H9 (cell line): ENCODE measurements at regions not wholly inside any gene's neighbourhood (a gene's known extent, or its start where the extent isn't known, plus 50 kb on each side); places are given as distances from the start of the nearest gene placed in this dataset.

Experiments
- DNase-seq: peaks from one replicate; pipeline ENCODE4 v3.0.0-alpha.2; 2017
- H2AFZ ChIP-seq: one replicate; pipeline ENCODE4 v1.6.1; 2013; ENCODE audit warnings: mild to moderate bottlenecking, low read length, control low read depth, moderate library complexity
- H2AK5ac ChIP-seq: 2 replicates; pipeline ENCODE4 v1.6.1; 2013; ENCODE audit warnings: low read length, control low read depth, mixed read lengths; ENCODE audit not compliant: insufficient read length
- H2BK120ac ChIP-seq: one replicate; pipeline ENCODE4 v1.6.1; 2013; ENCODE audit warnings: low read depth, mild to moderate bottlenecking, low read length, control low read depth, inconsistent platforms; ENCODE audit not compliant: poor library complexity, severe bottlenecking
- H2BK12ac ChIP-seq: 2 replicates; pipeline ENCODE4 v1.6.1; 2013; ENCODE audit warnings: low read length, control low read depth, mixed read lengths, low read depth; ENCODE audit not compliant: insufficient read length
- H2BK15ac ChIP-seq: 2 replicates; pipeline ENCODE4 v1.6.1; 2013; ENCODE audit warnings: low read depth, low read length, control low read depth
- H2BK20ac ChIP-seq: one replicate; pipeline ENCODE4 v1.6.1; 2013; ENCODE audit warnings: low read depth, mild to moderate bottlenecking, low read length, control low read depth, inconsistent platforms; ENCODE audit not compliant: poor library complexity, severe bottlenecking
- H2BK5ac ChIP-seq: 2 replicates; pipeline ENCODE4 v1.6.1; 2013; ENCODE audit warnings: low read length, control low read depth, mixed read lengths; ENCODE audit not compliant: insufficient read length
- H3K14ac ChIP-seq: 2 replicates; pipeline ENCODE4 v1.6.1; 2013; ENCODE audit warnings: low read length, control low read depth; ENCODE audit not compliant: insufficient read depth
- H3K18ac ChIP-seq: 2 replicates; pipeline ENCODE4 v1.6.1; 2013; ENCODE audit warnings: low read depth, mild to moderate bottlenecking, mixed read lengths, low read length, control low read depth; ENCODE audit not compliant: insufficient read length
- H3K23ac ChIP-seq: 2 replicates; pipeline ENCODE4 v1.6.1; 2013; ENCODE audit warnings: low read length, control low read depth, mixed read lengths, low read depth; ENCODE audit not compliant: insufficient read length
- H3K23me2 ChIP-seq: 2 replicates; pipeline ENCODE4 v1.6.1; 2013; ENCODE audit warnings: low read depth, mild to moderate bottlenecking, mixed read lengths, low read length, control low read depth; ENCODE audit not compliant: insufficient read length, poor library complexity, severe bottlenecking
- H3K27ac ChIP-seq: 2 replicates; pipeline ENCODE4 v1.5.1; 2013; ENCODE audit warnings: low read length, control low read depth, mixed read lengths, low read depth; ENCODE audit not compliant: insufficient read length
- H3K27me3 ChIP-seq: 2 replicates; pipeline ENCODE4 v1.6.1; 2013; ENCODE audit warnings: low read length, control low read depth, inconsistent platforms; ENCODE audit not compliant: insufficient read depth
- H3K4ac ChIP-seq: 2 replicates; pipeline ENCODE4 v1.6.1; 2013; ENCODE audit warnings: low read depth, mild to moderate bottlenecking, control low read depth, inconsistent platforms, low read length, moderate library complexity
- H3K4me1 ChIP-seq: 2 replicates; pipeline ENCODE4 v1.6.1; 2013; ENCODE audit warnings: low read length, control low read depth, inconsistent platforms; ENCODE audit not compliant: insufficient read depth
- H3K4me2 ChIP-seq: 2 replicates; pipeline ENCODE4 v1.6.1; 2013; ENCODE audit warnings: low read length, control low read depth, mixed read lengths; ENCODE audit not compliant: insufficient read length, insufficient read depth
- H3K56ac ChIP-seq: 2 replicates; pipeline ENCODE4 v1.6.1; 2013; ENCODE audit warnings: low read depth, mild to moderate bottlenecking, mixed read lengths, low read length, control low read depth; ENCODE audit not compliant: insufficient read length
- H3K79me1 ChIP-seq: 2 replicates; pipeline ENCODE4 v1.6.1; 2013; ENCODE audit warnings: low read depth, mild to moderate bottlenecking, moderate library complexity, low read length, control low read depth, inconsistent platforms; ENCODE audit not compliant: insufficient read depth, poor library complexity, severe bottlenecking
- H3K79me2 ChIP-seq: 2 replicates; pipeline ENCODE4 v1.6.1; 2013; ENCODE audit warnings: low read length, control low read depth, inconsistent platforms; ENCODE audit not compliant: insufficient read depth
- H3K9ac ChIP-seq: 2 replicates; pipeline ENCODE4 v1.6.1; 2013; ENCODE audit warnings: low read length, control low read depth, mixed read lengths; ENCODE audit not compliant: insufficient read length; ENCODE audit errors: extremely low read depth
- H3K9me3 ChIP-seq: one replicate; pipeline ENCODE4 v1.6.1; 2013; ENCODE audit warnings: low read depth, low read length, inconsistent platforms; ENCODE audit not compliant: control insufficient read depth
- H3T11ph ChIP-seq: one replicate; pipeline ENCODE4 v1.6.1; 2013; ENCODE audit warnings: mild to moderate bottlenecking, low read length, control low read depth, inconsistent platforms
- H4K20me1 ChIP-seq: one replicate; pipeline ENCODE4 v1.6.1; 2013; ENCODE audit not compliant: control insufficient read depth, insufficient read length, insufficient read depth
- H4K5ac ChIP-seq: 2 replicates; pipeline ENCODE4 v1.6.1; 2013; ENCODE audit warnings: low read depth, mild to moderate bottlenecking, mixed read lengths, low read length, control low read depth; ENCODE audit not compliant: insufficient read length
- H4K8ac ChIP-seq: replicated peaks from 2 replicates; pipeline ENCODE4 v1.6.1; 2013; ENCODE audit warnings: low read length, control low read depth, mixed read lengths, low read depth; ENCODE audit not compliant: insufficient read length
- H4K91ac ChIP-seq: 2 replicates; pipeline ENCODE4 v1.6.1; 2013; ENCODE audit warnings: low read depth, mild to moderate bottlenecking, moderate library complexity, mixed read lengths, low read length, control low read depth; ENCODE audit not compliant: insufficient read length
- H3K27ac Mint-ChIP-seq, 3 experiments: 2 replicates in 2 of 3; 3 replicates in 1 of 3; pipeline ENCODE4 v1.8.0; 2020 to 2021; ENCODE audit warnings: mixed read lengths in 3 of 3, mild to moderate bottlenecking in 1 of 3, moderate library complexity in 1 of 3
- H3K27me3 Mint-ChIP-seq: 2 replicates; pipeline ENCODE4 v1.8.0; 2021; ENCODE audit warnings: low read depth, mild to moderate bottlenecking, moderate library complexity, mixed read lengths
- H3K36me3 Mint-ChIP-seq, 3 experiments: 2 replicates in 2 of 3; 3 replicates in 1 of 3; pipeline ENCODE4 v1.8.0; 2020 to 2021; ENCODE audit warnings: low read depth in 3 of 3, mixed read lengths in 3 of 3; ENCODE audit not compliant: insufficient read depth in 1 of 3
- H3K4me1 Mint-ChIP-seq, 2 experiments: 2 replicates each; pipeline ENCODE4 v1.8.0; 2020; ENCODE audit warnings: mixed read lengths in 2 of 2
- H3K4me3 Mint-ChIP-seq, 2 experiments: 2 replicates in 1 of 2; 3 replicates in 1 of 2; pipeline ENCODE4 v1.8.0; 2020 to 2021; ENCODE audit warnings: mild to moderate bottlenecking in 2 of 2, mixed read lengths in 2 of 2, moderate library complexity in 1 of 2
- H3K9me3 Mint-ChIP-seq, 2 experiments: 2 replicates in 1 of 2; 3 replicates in 1 of 2; pipeline ENCODE4 v1.8.0; 2020; ENCODE audit warnings: mild to moderate bottlenecking in 2 of 2, mixed read lengths in 2 of 2, moderate library complexity in 1 of 2
- CTCF ChIP-seq: fragments of 200-600 bp; sonication (generic); conservative IDR thresholded peaks from 3 replicates; pipeline ENCODE4 v1.8.0; 2021; ENCODE audit warnings: antibody characterized with exemption, mild to moderate bottlenecking
- WGBS: extraction: QIAGEN DNeasy Blood & Tissue Kit; methylation state at CpG from one replicate; pipeline ENCODE4 v1.1.7; 2013; ENCODE audit warnings: missing lambda C conversion rate, low lambda C conversion rate, mixed read lengths; ENCODE audit not compliant: insufficient read length; ENCODE audit errors: extremely low coverage; 5-methylcytosine and 5-hydroxymethylcytosine counted together

- Histone ChIP-seq H3T11ph (no peak overlapping the region), H2BK120ac (no peak overlapping the region), H3K56ac (no peak overlapping the region), H3K23ac (no peak overlapping the region), H3K4me2 (no peak overlapping the region), H2AFZ (no peak overlapping the region), H3K27me3 (no peaks in the 10 kb centered on the region), H3K9ac (no peak overlapping the region), H2BK15ac (no peak overlapping the region), H3K79me1 (no peaks in the 10 kb centered on the region), H3K14ac (no peak overlapping the region), H3K18ac (no peak overlapping the region), H2BK12ac (no peak overlapping the region), H4K20me1 (no peaks in the 10 kb centered on the region), H2BK5ac (no peak overlapping the region), H3K79me2 (no peaks in the 10 kb centered on the region), H4K8ac (no peak overlapping the region), H3K27ac (no peak overlapping the region), H3K23me2 (no peaks in the 10 kb centered on the region), H4K91ac (no peak overlapping the region), H3K4ac (no peak overlapping the region), H2AK5ac (no peak overlapping the region), H3K9me3 (no peaks in the 10 kb centered on the region), H2BK20ac (no peak overlapping the region), H3K4me1 (no peaks in the 10 kb centered on the region), H4K5ac (no peak overlapping the region)
- H3K36me3 Mint-ChIP-seq = no peaks in the 10 kb centered on the region
- no peak overlapping the region for H3K27ac Mint-ChIP-seq
- WGBS = no CpG with 5 or more reads among the region's 5 CpGs
- TF ChIP-seq CTCF = no peak
- H3K4me1 Mint-ChIP-seq = peaks cover 2 to 6% of the 10 kb centered on the region in 2 experiments; a peak in 3 of 4 replicates
- H3K4me3 Mint-ChIP-seq = no peak overlapping the region
- DNase-seq = no peak
- no peaks in the 10 kb centered on the region; the same call in 1 of the 2 replicates for H3K27me3 Mint-ChIP-seq
- H3K9me3 Mint-ChIP-seq = no peaks in the 10 kb centered on the region
These were observed 53.8 kb upstream of the TINAGL1 start for GRCh38 chr1:31522556-31522845.
